NCI-H446 treated with DMSO at 0.1 percent for 48 hours (cell line): ENCODE measurements at regions not wholly inside any gene's neighbourhood (a gene's known extent, or its start where the extent isn't known, plus 50 kb on each side); places are given as distances from the start of the nearest gene placed in this dataset.
"Not testable (repeated sequence)": the region's sequence is repeated elsewhere in the genome, so short reads cannot be mapped to it uniquely, and the experiment has no call there.

ENCODE experiments used
- DNase-seq: peaks from one replicate; lab custom pipeline; 2025; lab: John Stamatoyannopoulos, UW

DNA sequence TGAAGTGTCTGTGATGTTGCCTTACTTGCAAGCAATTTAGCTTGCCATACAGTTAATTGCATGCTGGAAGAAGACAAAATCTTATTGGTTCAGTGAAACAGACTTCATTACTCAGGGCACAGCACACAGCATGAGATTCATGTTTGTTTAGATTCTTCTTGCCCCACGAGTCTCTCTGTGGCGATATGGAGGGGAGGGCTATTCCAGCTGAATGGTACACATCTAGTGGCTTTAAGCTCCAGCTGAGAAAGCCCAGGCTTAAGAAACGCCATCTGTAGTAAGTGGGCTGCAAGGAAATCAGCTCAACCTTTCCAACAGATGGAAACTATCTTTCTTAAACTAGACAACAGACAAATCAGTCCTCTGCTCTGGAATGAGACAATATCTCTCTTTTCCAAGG, 1022.0 kb downstream of the NCAM2 start:
- no peak for DNase-seq

DNA sequence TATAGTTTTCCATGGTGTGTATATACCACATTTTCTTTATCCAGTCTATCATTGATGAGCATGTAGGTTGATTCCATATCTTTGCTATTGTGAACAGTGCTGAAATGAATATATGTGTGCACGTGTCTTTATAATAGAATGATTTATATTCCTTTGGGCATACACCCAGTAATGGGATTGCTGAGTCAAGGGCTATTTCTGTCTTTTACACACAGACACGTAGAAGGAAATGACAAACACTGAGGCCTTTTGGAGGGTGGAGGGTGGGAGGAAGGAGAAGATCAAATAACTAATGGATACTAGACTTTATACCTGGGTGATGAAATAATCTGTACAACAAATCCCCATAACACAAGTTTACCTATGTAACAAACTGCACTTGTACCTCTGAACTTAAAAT, 1025.7 kb downstream of the NCAM2 start:
- DNase-seq: not testable (repeated sequence)

DNA sequence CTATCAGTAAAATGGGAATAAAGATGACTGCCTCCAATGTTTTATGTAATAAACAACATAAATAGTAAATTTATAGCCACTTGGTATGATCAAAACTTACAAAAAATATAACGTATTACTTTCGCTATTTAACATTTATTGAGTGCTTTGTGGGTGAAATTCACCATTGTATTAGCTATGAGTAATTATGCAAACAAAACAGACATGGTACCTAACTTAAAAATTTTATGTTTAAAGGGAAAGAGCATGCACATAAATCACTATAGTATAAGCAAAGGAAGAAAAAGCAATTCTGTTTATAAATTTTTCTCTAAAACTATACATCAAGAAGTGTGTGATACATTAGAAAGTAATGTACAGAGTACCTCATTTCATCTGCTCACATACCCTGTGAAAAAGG, 1046.2 kb downstream of the NCAM2 start:
- DNase-seq: no peak

DNA sequence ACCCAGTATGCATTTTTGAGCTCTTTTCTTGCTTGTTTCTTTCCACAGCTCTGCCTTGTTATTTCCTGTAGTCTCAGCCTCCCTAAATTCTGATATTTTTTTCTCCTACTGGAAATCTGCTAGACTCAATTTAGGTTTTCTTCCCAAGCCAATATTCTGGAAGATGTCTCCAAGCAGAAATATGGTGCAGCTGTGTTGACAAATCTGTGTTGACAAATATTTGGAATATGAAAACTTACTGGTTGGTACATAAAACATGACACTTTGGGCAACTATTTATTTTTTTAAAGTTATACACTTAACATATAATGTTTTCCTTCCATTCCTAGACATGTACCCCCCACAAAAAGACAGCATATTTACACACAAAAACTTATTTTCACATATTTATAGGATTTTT, 1048.4 kb downstream of the NCAM2 start:
- no peak for DNase-seq

DNA sequence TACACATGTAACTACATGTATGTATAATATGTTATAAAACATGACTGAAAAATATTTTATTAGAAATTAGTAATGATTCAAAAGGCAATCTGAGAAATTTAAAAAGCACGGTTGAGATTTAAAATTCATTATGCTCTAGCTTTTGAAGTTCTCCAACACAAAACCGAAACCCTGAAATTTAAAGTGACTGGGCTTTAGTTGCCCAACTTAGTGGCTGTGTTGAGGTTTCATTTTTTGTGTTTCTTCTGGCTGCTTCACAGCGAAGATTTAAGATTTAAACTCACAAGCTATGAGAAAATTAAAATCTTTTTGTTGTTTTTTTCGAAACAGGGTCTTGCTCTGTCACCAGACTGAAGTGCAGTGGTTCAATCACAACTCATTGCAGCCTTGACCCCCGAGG, 1058.7 kb downstream of the NCAM2 start:
- no peak for DNase-seq

DNA sequence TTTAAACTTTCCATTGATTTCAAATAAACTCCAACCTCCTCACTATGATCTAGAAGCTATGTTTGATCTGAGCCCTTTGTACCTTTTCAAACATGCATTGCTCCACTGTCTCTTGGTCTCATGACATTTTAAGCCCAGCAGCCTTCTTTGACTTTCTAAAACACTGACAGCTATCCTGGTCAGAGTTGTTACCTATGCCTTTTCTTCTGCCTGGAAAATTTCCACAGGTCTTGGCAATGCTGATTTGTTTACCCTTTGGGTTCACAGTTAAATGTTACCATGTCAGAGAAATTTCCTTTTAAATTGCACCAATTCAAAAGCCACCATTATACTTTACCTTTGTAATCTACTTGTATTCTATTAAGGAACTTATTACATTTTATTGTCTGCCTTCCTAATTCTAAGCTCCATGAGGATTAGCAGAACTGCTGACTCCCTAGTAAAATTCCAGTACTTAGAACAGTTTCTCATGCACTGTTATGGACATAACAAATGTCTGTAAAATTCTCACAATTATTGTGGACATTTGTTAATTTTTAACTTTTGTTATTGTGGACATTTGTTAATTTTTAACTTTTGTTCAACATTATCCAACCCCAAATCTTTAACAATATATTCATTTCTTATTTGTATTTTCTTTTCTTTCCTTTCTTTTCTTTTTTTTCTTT, 1064.4 kb downstream of the NCAM2 start:
- DNase-seq: no peak

DNA sequence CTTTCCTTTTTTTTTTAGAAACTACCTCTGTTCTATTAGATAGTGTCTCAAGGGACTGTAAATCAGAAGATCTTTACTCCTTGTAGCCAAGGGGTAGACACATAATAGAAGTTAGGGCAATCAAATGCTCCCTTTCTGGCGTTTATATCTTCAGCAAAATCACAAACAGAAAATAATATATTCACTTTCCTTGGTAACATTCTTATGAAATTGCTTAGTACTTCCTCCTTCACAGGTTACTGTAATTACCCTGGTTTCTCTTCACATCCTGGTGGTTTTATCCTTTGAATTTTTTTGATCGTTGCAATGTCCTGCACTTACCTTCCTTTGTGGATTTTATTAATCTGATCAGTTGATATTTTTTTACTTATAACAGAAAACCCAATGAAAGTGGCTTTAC, 1064.9 kb downstream of the NCAM2 start:
- DNase-seq: no peak

DNA sequence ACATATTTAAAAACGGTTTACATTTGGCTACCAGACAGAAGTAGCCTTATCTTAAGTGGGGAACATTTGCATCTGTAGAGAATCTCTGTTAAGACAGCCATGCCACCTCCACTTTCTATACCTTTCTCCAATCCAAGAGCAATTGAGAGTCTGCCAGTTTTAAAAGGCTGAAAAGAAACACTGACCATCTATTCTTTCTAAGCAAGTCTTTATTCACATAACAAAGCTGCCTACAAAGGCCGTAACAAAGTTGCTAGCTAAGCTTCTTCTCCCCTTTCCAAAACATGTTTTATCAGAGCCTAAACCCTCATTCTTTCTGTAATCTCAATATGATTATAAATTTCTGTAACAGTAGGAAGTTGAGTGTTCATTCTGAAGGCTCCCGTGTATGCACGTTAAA, 1078.3 kb downstream of the NCAM2 start:
- DNase-seq: no peak

DNA sequence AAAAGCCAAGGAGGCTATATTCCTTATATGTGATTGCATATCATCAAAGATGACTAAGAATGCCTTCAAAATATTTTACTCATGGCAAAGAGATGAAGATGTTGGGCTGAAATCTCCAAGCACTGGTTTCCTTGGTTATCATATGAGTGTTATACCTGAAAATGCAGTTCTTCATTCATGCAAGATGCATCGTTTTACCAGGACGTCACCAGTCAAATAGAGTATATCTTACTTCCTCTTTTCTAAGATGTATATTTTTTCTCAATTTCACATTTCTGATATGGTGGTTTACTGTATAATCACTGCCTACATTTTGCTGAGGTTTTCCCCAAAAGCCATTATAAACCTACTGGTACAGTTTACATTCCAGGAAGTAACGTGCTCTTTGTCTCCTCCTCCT, 1085.7 kb downstream of the NCAM2 start:
- DNase-seq: no peak

DNA sequence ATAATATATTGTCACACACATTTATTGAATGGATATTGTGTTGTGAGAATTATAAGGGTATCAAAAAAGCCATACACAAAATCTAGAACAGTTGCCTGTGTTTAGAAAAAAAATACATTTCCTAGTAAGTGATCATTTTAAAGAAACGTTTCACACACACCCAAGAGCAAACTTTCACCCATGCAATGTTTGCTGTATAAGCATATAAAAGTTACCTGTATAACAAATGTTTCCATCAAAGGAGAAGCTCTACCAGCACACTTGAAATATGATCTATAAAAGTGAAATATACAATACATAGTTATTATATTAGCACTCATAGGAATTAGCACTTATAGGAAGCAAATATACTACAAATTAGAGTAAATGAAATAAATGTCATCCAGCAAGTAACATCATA, 1098.1 kb downstream of the NCAM2 start:
- no peak for DNase-seq

DNA sequence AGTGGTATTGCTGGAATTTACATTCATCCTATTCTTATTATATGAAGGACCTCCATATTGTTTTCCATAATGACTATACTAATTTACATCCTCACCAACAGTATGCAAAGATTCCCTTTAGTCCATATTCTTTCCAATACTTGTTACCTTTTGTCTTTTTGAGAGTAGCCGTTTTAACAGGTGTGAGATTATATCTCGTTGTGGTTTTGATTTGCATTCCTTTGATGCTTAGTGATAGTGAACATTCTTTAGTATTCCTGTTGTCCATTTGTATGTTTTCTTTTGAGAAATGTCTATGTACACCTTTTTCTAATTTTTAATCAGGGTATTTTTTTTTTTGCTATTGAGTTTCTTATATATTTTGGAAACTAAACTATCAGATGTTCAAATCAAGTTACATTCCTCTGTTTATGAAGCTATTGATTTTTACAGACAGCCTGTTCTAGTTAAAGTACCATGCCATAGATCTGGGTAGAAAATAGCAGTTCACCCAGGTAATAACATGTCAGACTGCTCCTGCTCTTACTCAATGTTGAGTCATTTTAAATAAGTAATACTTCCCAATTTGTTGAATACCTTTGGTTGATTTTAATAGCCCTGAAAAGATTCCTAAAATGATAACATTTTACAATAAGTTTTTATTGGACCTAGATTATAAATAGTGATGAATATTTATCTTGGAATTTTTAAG, 1108.7 kb downstream of the NCAM2 start:
- DNase-seq: no peak

DNA sequence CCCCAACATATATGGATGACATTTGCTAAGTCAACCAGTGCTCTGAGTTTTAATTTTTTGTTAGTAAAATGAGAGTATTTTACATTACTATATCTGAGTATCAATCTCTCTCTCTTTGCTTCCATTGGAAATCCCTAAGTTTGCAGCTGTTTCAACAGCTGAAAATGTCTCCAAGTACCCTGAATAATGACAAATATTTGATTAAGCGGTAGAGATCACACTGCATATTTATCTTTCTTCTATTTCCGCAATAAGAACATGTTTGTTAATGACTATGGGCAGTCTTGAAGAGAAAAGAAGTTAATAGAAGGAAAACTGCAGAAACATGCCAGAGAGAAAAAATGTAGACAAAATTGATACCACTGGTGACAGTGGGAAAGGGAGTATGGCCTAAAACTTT, 1117.5 kb downstream of the NCAM2 start:
- DNase-seq: no peak

DNA sequence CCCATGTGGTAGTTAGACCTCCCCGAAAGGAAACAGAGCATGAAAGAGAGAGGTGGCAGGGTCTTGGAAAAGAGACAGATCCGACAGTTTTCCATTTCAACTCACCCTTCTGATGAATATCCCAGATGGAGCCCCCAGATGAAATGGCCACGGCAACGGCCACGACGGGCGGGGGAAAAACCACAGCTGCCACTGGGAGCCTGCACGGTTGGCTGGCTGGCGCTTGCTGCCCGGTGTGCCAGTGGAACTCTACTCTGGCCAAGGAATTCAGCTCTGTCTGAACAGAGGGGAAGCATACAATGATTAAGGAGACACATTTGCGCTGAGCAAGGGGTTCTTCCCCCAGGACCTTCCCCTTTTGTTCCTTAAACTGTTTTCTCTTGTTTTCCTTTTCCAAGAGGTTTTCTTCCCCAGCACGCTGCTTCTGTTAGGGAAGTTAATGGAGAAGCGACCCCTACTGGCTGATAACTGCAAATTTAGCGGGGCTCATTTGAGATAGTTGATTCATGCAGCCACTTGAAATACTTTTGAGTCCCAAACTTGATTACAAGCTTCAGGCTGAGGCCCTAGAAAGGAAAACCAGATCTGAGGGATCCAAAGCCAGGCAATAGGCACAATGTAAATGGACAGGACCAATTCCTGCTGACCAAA, 1122.5 kb downstream of the NCAM2 start:
- DNase-seq: no peak

DNA sequence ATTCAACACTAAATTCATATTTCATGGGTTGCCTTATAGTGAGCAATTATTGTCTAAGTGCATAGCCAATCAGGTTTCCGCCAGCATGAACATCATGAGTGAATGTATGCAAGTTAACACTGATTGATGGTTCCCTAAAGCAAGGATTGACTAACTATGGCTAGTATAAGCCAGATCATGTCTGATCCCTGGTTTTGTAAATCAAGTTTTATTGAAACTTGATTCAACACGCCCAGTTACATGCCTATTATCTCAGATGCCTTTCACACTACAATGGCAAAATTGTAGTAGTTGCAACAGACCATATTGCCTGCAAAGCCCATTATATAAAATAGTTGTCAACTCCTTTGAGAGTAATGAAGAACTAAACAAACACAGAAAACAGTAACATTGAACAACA, 1127.4 kb downstream of the NCAM2 start:
- no peak for DNase-seq

DNA sequence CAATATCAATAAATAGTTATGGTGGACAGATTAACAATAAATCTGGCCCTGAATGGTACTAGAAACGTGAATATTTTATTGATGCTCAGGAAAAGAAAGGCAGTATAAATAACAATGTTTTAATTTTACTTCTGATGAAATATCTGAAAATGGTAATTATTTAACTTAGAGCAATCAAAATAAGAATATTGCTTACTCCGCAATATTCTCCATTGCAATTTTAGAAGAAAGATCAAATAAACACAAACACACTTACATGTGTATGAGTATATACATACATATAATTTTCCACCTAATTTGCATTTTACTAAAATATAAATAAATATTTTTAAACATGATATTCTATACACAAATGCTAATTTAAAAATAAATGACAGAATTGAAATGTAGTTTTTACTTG, 1130.5 kb downstream of the NCAM2 start:
- DNase-seq: no peak

DNA sequence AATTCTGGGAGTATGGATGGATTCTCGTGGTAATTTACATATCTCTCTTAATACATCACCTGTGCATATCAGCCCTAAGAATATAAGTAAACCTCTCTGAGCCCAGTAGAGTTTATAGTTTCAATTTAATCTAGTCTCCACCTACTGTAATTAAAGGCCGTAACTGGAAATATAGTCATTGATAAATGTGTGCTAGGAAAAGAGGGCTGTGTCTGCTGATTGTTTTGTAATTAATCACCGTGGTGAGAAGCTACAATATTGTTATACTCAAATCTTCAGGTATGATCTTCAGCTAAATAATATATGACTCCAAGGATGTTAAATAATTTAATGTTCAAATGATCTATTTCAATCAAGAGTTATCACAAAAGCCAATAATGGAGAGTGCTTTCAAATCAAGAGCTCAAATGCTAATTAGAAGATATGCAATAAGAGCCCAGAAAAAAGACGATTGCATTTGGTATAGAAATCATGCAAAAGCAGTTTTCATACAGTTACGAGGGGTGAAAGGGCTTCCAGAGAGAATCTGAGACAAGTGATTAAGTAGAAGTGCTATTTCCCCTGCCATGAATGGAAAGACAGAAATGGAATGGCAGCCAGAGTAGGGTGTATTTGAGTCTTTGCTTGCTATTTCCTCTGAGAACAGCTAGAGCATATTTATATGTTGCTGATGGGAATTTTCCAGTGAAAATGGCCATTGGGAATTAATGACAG, 1134.3 kb downstream of the NCAM2 start:
- no peak for DNase-seq

DNA sequence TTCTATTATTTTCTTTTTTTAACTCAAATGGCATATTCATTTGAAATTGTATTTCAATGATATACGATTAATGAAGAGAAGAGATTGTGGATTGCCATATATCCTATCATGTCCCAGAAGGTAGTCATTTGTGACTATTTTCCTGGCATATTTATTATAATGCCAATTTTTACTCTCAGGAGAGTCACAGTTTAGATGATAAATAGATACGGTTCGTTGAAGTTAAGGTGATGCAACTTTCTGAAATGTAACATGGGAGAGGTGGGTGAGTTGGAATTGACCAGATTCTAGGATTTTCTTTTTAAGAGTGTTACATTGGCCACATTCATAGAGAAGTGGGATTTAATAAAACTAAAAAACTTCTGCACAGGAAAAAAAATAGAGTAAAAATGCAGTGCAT, 1138.5 kb downstream of the NCAM2 start:
- DNase-seq: no peak

DNA sequence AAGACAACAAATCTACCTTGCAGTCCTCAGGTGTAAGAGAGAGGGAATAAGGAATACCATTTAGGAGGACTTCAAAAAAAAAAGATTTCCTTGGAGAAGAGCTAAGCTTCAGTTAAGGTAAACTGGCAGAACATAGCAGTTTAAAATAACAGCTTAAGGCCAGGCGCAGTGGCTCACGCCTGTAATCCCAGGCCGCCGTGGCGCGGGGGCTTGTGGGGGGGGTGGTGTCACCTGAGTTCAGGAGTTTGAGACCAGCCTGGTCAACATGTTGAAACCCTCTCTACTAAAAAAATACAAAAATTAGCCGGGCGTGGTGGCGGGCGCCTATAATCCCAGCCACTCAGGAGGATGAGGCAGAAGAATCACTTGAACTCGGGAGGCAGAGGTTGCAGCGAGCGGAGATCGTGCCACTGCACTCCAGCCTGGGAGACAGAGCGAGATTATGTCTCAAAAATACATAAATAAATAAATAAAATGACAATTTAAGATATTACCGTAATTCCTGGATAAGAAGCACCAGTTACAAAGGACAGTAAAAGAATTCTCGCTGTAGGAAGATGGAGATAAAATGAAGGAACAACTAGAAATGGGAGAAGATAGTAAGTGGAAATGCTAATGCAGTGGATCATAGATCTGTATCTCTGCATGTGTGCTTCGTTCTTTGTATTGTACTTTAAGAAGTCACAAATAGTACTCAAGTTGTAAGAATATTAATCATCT, 1140.2 kb downstream of the NCAM2 start:
- DNase-seq: no peak

DNA sequence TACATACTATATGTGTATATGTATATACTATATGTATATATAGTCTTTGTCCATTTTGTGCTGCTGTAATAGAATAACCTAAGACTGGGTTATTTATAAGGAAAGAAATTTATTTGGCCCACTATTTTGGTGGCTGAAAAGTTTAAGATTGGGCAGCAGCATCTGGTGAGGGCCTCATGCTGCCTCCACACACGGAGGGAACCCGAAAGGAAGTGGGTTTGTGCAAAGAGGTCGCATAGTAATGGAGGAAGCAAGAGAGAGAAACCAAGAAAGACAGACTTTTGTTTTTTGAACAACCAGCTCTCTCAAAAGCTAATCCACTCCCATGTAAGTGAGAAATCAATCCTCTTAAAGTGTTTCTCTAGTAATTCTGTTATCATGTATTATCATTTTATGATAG, 1147.3 kb downstream of the NCAM2 start:
- no peak for DNase-seq

DNA sequence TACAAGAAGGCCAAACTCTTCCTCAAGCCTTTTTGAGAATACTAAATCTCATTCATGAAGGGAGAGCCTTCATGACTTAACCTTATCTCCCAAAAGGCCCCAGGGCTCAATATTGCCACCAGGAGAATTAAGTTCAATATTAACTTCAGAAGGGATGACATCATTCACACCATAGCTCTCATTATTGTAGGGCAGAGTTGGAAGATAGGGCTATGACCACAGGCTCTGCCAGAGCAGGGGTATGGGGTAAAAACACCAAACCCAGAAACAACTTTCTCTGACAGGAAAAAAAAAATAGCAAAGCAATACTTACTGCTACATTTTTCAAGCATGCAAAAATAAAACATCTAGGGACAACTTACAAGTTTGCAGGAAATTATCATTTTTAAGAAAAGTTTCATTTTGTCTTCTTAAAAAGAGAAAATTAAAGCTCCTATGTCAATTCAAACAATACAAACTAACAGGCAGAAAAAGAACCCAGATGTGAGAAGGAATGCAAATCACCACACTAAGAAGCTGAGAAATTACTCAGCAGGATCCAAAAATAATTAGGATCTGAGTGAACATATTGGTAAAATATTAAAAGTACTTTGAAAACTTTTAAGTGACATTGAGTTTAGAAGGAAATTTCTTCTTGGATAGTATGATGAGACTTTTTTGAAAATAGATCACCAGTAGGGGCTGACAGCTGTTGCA, 1156.5 kb downstream of the NCAM2 start:
- no peak for DNase-seq

DNA sequence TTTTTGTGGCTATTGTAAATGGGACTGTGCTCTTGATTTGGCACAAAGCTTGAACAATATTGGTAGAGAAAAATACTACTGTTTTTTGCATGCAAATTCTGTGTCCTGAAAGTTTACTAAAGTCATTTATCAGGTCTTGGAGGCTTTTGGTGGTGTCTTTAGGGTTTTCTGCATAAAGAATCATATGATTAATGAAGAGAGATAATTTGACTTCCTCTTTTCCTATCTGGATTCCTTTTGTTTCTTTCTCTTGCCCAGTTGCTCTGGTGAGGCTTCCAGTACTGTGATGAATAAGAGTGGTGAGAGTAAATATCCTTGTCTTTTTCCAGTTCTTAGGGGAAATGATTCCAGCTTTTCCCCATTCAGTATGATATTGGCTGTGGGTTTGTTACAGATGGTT, 1166.7 kb downstream of the NCAM2 start:
- no peak for DNase-seq

DNA sequence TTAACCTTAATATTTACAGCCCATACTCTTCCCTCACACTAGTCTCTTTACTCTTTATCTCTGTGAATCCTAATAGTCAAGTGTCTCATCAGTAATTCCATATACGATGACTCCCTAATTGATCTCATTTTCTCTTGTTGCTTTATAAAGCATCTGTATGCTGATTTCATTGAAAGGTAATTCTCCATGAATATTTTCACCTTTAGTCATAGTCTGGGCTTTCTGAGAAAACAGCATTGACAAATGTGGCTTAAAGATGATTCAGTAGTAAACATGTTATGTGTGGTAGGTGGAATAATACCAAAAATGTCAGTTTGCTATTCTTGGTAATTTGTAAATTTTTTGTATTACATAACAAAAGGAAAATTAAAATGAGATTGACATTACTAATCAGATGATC, 1176.5 kb downstream of the NCAM2 start:
- no peak for DNase-seq
